ENCODE measurements at regions not wholly inside any gene's neighbourhood (a gene's known extent, or its start where the extent isn't known, plus 50 kb on each side); places are given as distances from the start of the nearest gene placed in this dataset.
"Not testable (repeated sequence)": the region's sequence is repeated elsewhere in the genome, so short reads cannot be mapped to it uniquely, and the experiment has no call there.

DNA sequence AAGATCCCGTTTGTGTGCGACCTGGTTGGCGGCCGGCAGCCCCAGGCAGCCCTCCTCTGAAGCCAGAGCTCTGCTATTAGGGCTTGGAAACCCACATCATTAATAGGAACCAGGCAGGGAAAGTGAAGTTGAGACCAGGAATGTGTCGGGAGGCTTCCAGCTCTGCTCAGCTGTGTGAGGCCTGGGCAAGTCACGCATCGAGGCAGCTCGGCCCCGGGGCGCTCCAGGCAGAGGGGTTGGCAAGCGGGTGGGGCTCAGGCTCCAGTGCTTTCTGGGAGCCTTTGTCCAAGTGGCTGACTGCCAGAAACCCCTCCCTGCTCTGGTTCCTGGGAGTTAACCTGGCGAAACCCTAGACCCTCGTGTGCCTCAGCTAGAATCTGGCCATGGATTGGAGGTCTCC lies 1151.7 kb downstream of the VRK1 start:
- in situ Hi-C loops (cut with MboI; ENCODE audit: low sequenced_read_pairs) = no loop called here

DNA sequence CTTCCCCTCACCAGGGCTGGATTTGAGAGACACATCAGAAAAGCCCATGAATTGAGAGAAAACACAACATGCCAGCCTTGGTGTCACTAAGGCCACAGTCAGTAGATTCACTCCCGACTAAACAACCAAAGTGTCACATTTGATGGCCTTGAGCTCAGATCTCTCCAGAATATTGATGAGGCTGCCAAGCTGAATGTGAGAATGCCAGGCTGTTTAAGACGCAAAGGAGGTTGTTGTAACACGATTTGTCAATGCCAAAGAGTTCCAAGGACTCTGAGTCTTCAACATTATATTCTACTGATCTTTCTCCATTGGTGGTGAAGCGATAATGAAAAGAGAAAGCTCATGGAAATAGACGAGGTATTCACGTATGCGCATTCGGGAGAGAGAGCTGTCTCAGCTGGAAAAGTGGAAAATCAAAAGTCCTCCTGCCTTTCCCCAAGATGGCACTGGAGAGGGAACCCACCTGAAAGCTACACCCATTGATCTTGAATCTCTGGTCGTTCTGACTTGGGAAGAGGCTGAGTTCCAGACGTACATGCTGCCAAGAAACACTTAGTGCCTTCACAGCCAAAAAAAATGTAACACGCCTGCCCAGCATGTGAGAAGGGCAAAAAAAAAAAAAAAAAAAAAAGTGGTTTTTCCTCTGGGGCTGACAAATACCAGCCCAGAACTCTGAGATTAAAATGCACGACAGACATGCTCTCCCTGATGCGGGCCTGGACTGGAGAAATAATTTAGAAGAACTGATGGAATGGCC lies 1159.6 kb downstream of the VRK1 start:
- in situ Hi-C loops (cut with MboI; ENCODE audit: low sequenced_read_pairs) = no loop called here

DNA sequence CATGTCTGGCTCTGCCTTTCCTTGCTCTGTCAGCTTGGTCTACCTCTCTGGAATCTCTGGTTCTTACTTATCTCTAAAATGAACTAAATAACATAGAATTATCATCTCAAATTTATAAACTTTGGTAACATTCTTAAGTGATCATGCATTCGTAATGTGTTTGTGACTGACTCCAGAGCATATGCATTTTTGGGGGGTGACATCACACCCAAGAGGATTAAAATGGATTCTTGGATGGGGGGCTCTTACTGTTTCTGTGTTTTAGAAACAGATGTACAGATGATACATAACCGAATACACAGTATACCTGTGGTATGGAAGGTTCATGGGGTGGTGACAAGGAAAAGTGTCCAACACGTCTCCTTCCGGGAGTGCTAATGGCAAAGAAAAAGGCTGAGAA lies 1162.1 kb downstream of the VRK1 start:
- in situ Hi-C loops (cut with MboI; ENCODE audit: low sequenced_read_pairs) = no loop called here

DNA sequence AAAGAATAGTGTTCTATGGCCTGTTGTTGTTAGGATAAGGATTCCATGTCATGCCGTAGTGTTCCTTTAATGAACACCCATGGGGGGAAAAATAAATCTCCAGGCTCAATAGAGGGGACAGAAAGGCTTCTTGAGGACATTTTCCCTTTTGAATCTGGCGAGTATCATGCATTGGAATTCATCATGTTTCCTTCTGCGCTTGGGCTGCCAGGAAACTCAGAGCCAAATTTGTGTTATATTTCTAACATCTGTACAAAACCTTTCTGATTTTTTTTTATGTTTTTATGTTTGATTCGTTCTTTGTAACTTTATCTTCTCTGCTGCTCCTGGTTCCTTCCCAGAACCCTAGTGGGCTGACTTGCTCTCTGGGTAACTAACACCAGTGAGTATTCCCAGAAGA lies 1163.3 kb downstream of the VRK1 start:
- in situ Hi-C loops (cut with MboI; ENCODE audit: low sequenced_read_pairs) = no loop called here

DNA sequence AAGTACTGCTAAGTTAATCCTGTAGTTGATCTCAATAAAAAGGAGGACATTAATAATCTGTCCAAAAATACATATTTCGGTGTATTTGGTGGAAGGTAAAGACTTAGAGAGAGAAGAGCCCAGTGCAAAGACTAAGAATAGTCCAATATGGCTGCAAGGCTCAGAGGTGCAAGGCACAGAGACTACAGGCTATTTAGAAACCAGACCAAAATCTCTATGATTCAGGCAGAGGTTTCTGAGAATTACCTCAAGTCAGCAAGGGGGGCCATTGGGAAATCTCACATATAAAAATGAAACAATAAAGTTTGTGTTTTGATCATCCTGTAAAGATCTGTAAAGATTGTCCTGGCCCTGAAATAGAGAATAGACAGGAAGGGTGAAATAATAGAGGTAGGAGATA lies 1173.0 kb downstream of the VRK1 start:
- in situ Hi-C loops (cut with MboI; ENCODE audit: low sequenced_read_pairs) = no loop called here

DNA sequence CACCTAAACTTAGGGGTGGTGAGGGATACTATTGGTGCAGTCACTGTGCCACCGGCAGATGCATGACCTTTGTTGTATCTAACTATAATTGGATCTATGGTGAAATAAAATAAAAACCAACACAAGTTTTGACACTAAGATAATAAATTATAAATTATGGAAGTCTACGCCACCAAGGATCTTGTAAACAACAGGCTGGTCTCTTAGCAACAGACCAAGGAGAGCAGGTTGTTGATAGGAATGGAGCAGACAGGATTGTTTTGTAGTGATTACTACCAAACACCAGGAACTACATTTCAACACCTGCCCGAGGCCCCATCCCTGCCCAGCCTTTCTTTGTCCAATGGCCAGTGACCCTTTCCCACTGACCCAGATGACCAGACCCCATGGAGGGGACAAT lies 1178.0 kb downstream of the VRK1 start:
- in situ Hi-C loops (cut with MboI; ENCODE audit: low sequenced_read_pairs) = no loop called here

DNA sequence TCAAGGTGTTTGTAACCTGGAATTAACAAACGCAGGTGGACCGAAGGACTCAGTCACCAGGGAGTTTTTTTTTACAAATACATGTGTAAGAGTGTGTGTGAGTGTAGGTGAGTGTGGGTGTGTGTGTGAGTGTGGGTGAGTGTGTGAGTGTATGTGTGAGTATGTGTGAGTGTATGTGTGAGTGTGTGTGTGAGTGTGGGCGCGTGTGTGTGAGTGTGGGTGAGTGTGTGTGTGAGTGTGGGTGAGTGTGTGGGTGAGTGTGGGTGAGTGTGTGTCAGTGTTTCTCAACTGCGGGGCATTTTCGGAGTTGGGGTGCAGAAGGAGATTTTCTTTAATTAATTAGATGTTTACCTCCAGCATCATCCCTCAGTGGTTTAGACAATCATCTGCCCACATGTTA lies 1178.8 kb downstream of the VRK1 start:
- in situ Hi-C loops (cut with MboI; ENCODE audit: low sequenced_read_pairs) = no loop called here

- in situ Hi-C loops (cut with MboI; ENCODE audit: low sequenced_read_pairs) = no loop called here
Observed at GRCh38 chr14:97976861-97977260, 1179.7 kb downstream of the VRK1 start.

- in situ Hi-C loops (cut with MboI; ENCODE audit: low sequenced_read_pairs) = no loop called here
Observed at GRCh38 chr14:97977651-97978261, 1180.6 kb downstream of the VRK1 start.

DNA sequence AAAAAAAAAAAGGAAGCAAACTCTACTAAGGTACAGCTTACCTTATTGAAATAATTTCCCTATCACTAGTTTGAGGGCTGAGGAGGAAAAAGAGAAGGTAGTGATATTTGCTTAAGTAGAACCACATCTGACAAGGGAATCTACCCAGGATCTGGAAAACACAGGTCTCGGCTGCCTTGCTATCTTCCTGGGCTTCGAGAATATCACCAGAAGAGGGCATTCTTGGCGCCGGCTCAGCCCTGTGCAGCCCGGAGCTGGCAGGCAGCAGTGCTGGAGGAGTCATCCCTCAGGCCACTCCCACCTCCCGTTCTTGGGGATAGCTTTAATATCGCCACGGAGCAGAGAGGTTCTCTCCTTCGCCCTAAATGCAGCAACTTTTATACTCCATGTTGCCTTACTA lies 1181.2 kb downstream of the VRK1 start:
- in situ Hi-C loops (cut with MboI; ENCODE audit: low sequenced_read_pairs) = no loop called here

DNA sequence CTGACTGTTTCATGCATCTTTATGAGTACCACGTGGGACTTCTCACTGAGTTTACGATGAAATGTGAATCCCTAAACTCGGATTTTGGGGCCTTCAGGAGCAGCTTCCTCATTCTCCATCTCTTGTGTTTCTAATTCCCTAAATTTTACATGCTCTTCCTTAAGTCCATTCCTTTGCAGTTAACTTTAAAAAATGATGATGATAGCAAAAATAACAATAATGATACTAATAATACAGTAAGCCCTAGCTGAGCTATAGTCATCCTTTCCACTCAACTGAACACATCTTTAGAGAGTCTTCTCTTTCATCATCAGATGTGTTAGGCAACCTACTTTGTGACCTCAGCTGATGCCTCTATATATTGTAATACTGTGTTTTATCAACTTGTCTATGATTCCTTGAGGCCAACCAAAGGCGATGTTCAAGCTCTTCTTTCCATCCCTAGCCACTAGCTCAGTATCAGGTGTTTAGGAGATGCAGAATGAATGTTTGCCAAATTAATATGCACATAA lies 1196.4 kb downstream of the VRK1 start:
- in situ Hi-C loops (cut with MboI; ENCODE audit: low sequenced_read_pairs) = no loop called here

DNA sequence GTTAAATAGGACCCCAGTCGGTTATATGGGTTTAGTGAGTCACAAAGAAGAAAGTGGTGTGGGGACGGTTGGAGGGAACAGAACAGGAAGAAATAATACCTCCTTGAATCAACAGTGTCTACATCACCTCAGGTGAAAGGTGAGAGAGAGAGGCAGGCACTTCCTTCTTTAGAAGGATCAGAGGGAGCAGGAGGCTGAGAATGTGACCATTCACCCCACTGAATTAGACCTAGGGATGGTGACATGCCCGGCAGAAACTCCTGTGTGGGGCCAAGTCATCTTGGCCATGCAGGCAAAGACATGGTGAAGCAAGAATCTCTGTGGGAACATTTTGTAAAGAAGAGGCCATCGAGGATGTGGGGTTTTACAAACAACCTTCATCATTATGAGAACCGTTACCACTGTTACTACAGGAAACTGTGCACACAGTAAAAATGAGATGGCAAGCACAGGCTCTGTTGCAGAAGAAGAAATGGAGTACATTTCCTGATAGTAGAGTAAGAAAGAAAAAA lies 1196.9 kb downstream of the VRK1 start:
- in situ Hi-C loops (cut with MboI; ENCODE audit: low sequenced_read_pairs) = no loop called here

GRCh38 chr14:97995038-97995437 lies 1197.9 kb downstream of the VRK1 start:
- in situ Hi-C loops (cut with MboI; ENCODE audit: low sequenced_read_pairs) = no loop called here

GRCh38 chr14:97995531-97995930 lies 1198.3 kb downstream of the VRK1 start:
- in situ Hi-C loops (cut with MboI; ENCODE audit: low sequenced_read_pairs) = no loop called here

GRCh38 chr14:98006008-98006407 lies 1208.8 kb downstream of the VRK1 start:
- in situ Hi-C loops (cut with MboI; ENCODE audit: low sequenced_read_pairs) = no loop called here

- in situ Hi-C loops (cut with MboI; ENCODE audit: low sequenced_read_pairs) = no loop called here
Observed at GRCh38 chr14:98008381-98009113, 1211.4 kb downstream of the VRK1 start.

GRCh38 chr14:98009177-98009576 lies 1212.0 kb downstream of the VRK1 start:
- in situ Hi-C loops (cut with MboI; ENCODE audit: low sequenced_read_pairs) = not testable (repeated sequence)

GRCh38 chr14:98010784-98011183 lies 1213.6 kb downstream of the VRK1 start:
- in situ Hi-C loops (cut with MboI; ENCODE audit: low sequenced_read_pairs) = no loop called here

DNA sequence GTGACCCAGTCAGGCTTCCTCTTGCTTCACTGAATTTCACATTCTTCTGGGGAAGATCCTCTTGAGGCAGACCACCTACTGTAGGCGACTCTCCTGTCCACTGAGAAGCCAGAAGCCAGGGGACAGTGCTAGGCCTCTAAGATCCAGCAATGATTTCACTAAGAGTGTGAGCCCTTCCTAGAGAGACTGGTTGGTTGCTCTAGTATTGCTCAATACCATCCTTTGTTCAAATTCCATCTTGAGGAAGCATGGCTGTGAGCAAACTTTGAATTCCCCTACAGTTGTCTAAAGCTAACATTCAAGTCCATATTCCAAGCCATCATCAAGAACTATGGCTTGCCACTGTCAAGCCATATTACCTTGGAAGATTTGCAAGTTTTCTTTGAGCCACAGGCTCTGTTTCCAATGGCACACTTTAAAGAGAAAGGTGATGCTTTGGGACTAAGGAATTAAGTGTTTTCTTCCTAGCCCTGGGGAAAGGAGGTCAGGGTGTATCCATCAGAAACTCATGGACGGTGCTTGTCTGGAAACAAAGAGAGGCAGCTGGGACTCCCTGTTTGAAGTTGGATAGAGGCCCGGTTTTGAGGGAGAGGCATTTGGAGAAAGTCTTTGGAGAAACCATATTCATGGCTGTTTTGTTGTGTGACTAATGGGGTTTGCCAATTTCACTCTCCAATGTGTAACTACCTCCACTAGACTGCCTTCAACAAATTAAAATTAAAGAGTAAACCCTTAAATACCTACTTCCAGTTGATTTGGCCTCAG lies 1217.9 kb downstream of the VRK1 start:
- in situ Hi-C loops (cut with MboI; ENCODE audit: low sequenced_read_pairs) = no loop called here

GRCh38 chr14:98015921-98016320 lies 1218.7 kb downstream of the VRK1 start:
- in situ Hi-C loops (cut with MboI; ENCODE audit: low sequenced_read_pairs) = no loop called here

GRCh38 chr14:98018628-98019027 lies 1221.4 kb downstream of the VRK1 start:
- in situ Hi-C loops (cut with MboI; ENCODE audit: low sequenced_read_pairs) = no loop called here

Data from HL-60/S4 (cell line).